ENCODE measurements at regions not wholly inside any gene's neighbourhood (a gene's known extent, or its start where the extent isn't known, plus 50 kb on each side); places are given as distances from the start of the nearest gene placed in this dataset.

- 47 to 48% methylated on average over 3 of the region's 3 CpGs for WGBS, 2 donors
- TF ChIP-seq EP300 (IDR thresholded peaks at IDR 0.05): no peak
- TF ChIP-seq POLR2A (IDR thresholded peaks at IDR 0.05): no peak
- no peak for TF ChIP-seq CTCF (IDR thresholded peaks at IDR 0.05)
- no peak for TF ChIP-seq POLR2AphosphoS5 (IDR thresholded peaks at IDR 0.05)
- H3K4me3 ChIP-seq: no peak overlapping the region
- H3K27me3 ChIP-seq: no peaks in the 10 kb centered on the region
- peaks cover 2 to 11% (median 6%) of the 10 kb centered on the region in 4 donors for H3K4me1 ChIP-seq
- DNase-seq: no peak
- ATAC-seq (ENCODE audit: low FRiP score in 2 of 2): no peak
- H3K36me3 ChIP-seq: no peaks in the 10 kb centered on the region
- H3K27ac ChIP-seq: no peak overlapping the region
- H3K9me3 ChIP-seq: no peaks in the 10 kb centered on the region
These were observed 121.6 kb upstream of the SPATA13 start for GRCh38 chr13:24038841-24039330.

- Histone ChIP-seq H3K4me3 (no peak overlapping the region), H3K27ac (no peak overlapping the region), H3K9me3 (no peaks in the 10 kb centered on the region), H3K27me3 (no peaks in the 10 kb centered on the region), H3K4me1 (peaks cover 0 to 12% (median 4%) of the 10 kb centered on the region in 4 donors), H3K36me3 (no peaks in the 10 kb centered on the region)
- DNase-seq: no peak
- TF ChIP-seq CTCF (IDR thresholded peaks at IDR 0.05) (no peak), POLR2A (IDR thresholded peaks at IDR 0.05) (no peak), EP300 (IDR thresholded peaks at IDR 0.05) (no peak), POLR2AphosphoS5 (IDR thresholded peaks at IDR 0.05) (no peak)
- 80 to 95% methylated on average over 7 of the region's 7 CpGs for WGBS, 2 donors
- no peak for ATAC-seq (ENCODE audit: low FRiP score in 2 of 2)
These were observed 120.7 kb upstream of the SPATA13 start for GRCh38 chr13:24039621-24040475.

GRCh38 chr13:24040835-24041234 lies 119.7 kb upstream of the SPATA13 start:
- Histone ChIP-seq H3K9me3 (no peaks in the 10 kb centered on the region), H3K36me3 (no peaks in the 10 kb centered on the region), H3K27me3 (no peaks in the 10 kb centered on the region), H3K27ac (no peak overlapping the region), H3K4me3 (no peak overlapping the region), H3K4me1 (peaks cover 0 to 12% (median 2%) of the 10 kb centered on the region in 4 donors)
- DNase-seq (no peak), ATAC-seq (ENCODE audit: low FRiP score in 2 of 2) (no peak)
- WGBS, 2 donors: 81 to 98% methylated on average over 3 of the region's 3 CpGs
- no peak for TF ChIP-seq POLR2A (IDR thresholded peaks at IDR 0.05)
- TF ChIP-seq EP300 (IDR thresholded peaks at IDR 0.05): no peak
- no peak for TF ChIP-seq POLR2AphosphoS5 (IDR thresholded peaks at IDR 0.05)
- no peak for TF ChIP-seq CTCF (IDR thresholded peaks at IDR 0.05)

GRCh38 chr13:24041651-24042225 lies 118.8 kb upstream of the SPATA13 start:
- H3K36me3 ChIP-seq: no peaks in the 10 kb centered on the region
- H3K4me1 ChIP-seq: peaks cover 0 to 12% (median 2%) of the 10 kb centered on the region in 4 donors
- TF ChIP-seq CTCF (IDR thresholded peaks at IDR 0.05): no peak
- no peak for TF ChIP-seq EP300 (IDR thresholded peaks at IDR 0.05)
- TF ChIP-seq POLR2AphosphoS5 (IDR thresholded peaks at IDR 0.05): no peak
- H3K9me3 ChIP-seq: peaks cover 0 to 2% (median 0%) of the 10 kb centered on the region in 4 donors
- 80 to 84% methylated on average over 13 of the region's 13 CpGs for WGBS, 2 donors
- ATAC-seq (ENCODE audit: low FRiP score in 2 of 2): no peak
- H3K4me3 ChIP-seq: no peak overlapping the region
- no peak overlapping the region for H3K27ac ChIP-seq
- DNase-seq: no peak
- H3K27me3 ChIP-seq: no peaks in the 10 kb centered on the region

Data from upper lobe of left lung (tissue), 6 donors.